Liver (tissue), 8 donors: ENCODE measurements at regions not wholly inside any gene's neighbourhood (a gene's known extent, or its start where the extent isn't known, plus 50 kb on each side); places are given as distances from the start of the nearest gene placed in this dataset.

Experiments
- DNase-seq: peaks from one replicate; pipeline ENCODE4 v3.0.0-alpha.2; 2017; ENCODE audit warnings: low spot score
- H3K27ac ChIP-seq, 2 donors: one replicate each; pipeline ENCODE4 v1.7.0; 2013; ENCODE audit warnings: inconsistent platforms in 2 of 2, low read length in 2 of 2, control low read depth in 1 of 2, low read depth in 1 of 2, mild to moderate bottlenecking in 1 of 2
- H3K27me3 ChIP-seq, 4 donors: one replicate each; pipeline versions ENCODE4 v1.6.1 to v1.7.0; 2013; ENCODE audit warnings: low read length in 3 of 4, inconsistent platforms in 1 of 4, mild to moderate bottlenecking in 1 of 4, moderate library complexity in 1 of 4; ENCODE audit not compliant: control insufficient read depth in 4 of 4, insufficient read depth in 4 of 4
- H3K36me3 ChIP-seq, 4 donors: one replicate each; pipeline versions ENCODE4 v1.6.1 to v1.7.0; 2013; ENCODE audit warnings: low read length in 3 of 4, mild to moderate bottlenecking in 3 of 4, low read depth in 1 of 4, moderate library complexity in 1 of 4; ENCODE audit not compliant: control insufficient read depth in 4 of 4, insufficient read depth in 3 of 4
- H3K4me1 ChIP-seq, 4 donors: one replicate each; pipeline versions ENCODE4 v1.6.1 to v1.7.0; 2013; ENCODE audit warnings: low read length in 3 of 4, mild to moderate bottlenecking in 3 of 4, moderate library complexity in 1 of 4; ENCODE audit not compliant: control insufficient read depth in 4 of 4, insufficient read depth in 4 of 4
- H3K4me3 ChIP-seq, 3 donors: one replicate each; pipeline versions ENCODE4 v1.6.1 to v1.7.0; 2013; ENCODE audit warnings: low read length in 3 of 3, control low read depth in 1 of 3, low read depth in 1 of 3, mild to moderate bottlenecking in 1 of 3
- H3K9ac ChIP-seq, 2 donors: one replicate each; pipeline ENCODE4 v1.7.0; 2013; ENCODE audit warnings: low read length in 2 of 2, mild to moderate bottlenecking in 2 of 2, moderate library complexity in 2 of 2, control low read depth in 1 of 2, low read depth in 1 of 2
- H3K9me3 ChIP-seq, 4 donors: one replicate each; pipeline versions ENCODE4 v1.6.1 to v1.7.0; 2013; ENCODE audit warnings: low read length in 3 of 4; ENCODE audit not compliant: control insufficient read depth in 4 of 4
- ATF3 ChIP-seq: IDR thresholded peaks from 2 replicates; pipeline ENCODE4 v1.6.1; 2016; ENCODE audit warnings: antibody characterized with exemption
- EGR1 ChIP-seq, 2 donors: IDR thresholded peaks; 2 replicates each; pipeline ENCODE4 v1.6.1; 2016 to 2018; ENCODE audit warnings: antibody characterized with exemption in 2 of 2, low read depth in 2 of 2
- FOXA1 ChIP-seq: IDR thresholded peaks from 2 replicates; pipeline ENCODE4 v1.6.1; 2016; ENCODE audit warnings: antibody characterized with exemption
- FOXA2 ChIP-seq: IDR thresholded peaks from 2 replicates; pipeline ENCODE4 v1.6.1; 2016; ENCODE audit warnings: antibody characterized with exemption
- GABPA ChIP-seq, 2 donors: IDR thresholded peaks in 1 of 2; conservative IDR thresholded peaks in 1 of 2; 2 replicates each; pipeline ENCODE4 v1.6.1; 2016; ENCODE audit warnings: antibody characterized with exemption in 2 of 2, mild to moderate bottlenecking in 1 of 2, moderate library complexity in 1 of 2
- HNF4A ChIP-seq, 2 donors: conservative IDR thresholded peaks; 2 replicates each; pipeline ENCODE4 v1.6.1; 2016; ENCODE audit warnings: antibody characterized with exemption in 2 of 2, mild to moderate bottlenecking in 2 of 2
- HNF4G ChIP-seq: IDR thresholded peaks from 2 replicates; pipeline ENCODE4 v1.6.1; 2016; ENCODE audit warnings: antibody characterized with exemption
- JUND ChIP-seq, 2 donors: IDR thresholded peaks; 2 replicates each; pipeline ENCODE4 v1.6.1; 2016; ENCODE audit warnings: antibody characterized with exemption in 2 of 2
- MAX ChIP-seq: IDR thresholded peaks from 2 replicates; pipeline ENCODE4 v1.6.1; 2016; ENCODE audit warnings: antibody characterized with exemption
- NR2F2 ChIP-seq: IDR thresholded peaks from 2 replicates; pipeline ENCODE4 v1.6.1; 2016; ENCODE audit warnings: antibody characterized with exemption
- RAD21 ChIP-seq, 2 donors: IDR thresholded peaks; 2 replicates each; pipeline ENCODE4 v1.6.1; 2016; ENCODE audit warnings: antibody characterized with exemption in 2 of 2, mild to moderate bottlenecking in 2 of 2
- REST ChIP-seq: IDR thresholded peaks from 2 replicates; pipeline ENCODE4 v1.6.1; 2016; ENCODE audit warnings: antibody characterized with exemption, mild to moderate bottlenecking
- RXRA ChIP-seq, 2 donors: IDR thresholded peaks; 2 replicates each; pipeline ENCODE4 v1.6.1; 2017 to 2018; ENCODE audit warnings: antibody characterized with exemption in 2 of 2, mild to moderate bottlenecking in 1 of 2
- SP1 ChIP-seq: IDR thresholded peaks from 2 replicates; pipeline ENCODE4 v1.6.1; 2018; ENCODE audit warnings: antibody characterized with exemption, mild to moderate bottlenecking
- TAF1 ChIP-seq: conservative IDR thresholded peaks from 2 replicates; pipeline ENCODE4 v1.6.1; 2016; ENCODE audit warnings: antibody characterized with exemption, mild to moderate bottlenecking
- YY1 ChIP-seq: IDR thresholded peaks from 2 replicates; pipeline ENCODE4 v1.6.1; 2016; ENCODE audit warnings: antibody characterized with exemption, mild to moderate bottlenecking
- ZBTB33 ChIP-seq: IDR thresholded peaks from 2 replicates; pipeline ENCODE4 v1.6.1; 2016; ENCODE audit warnings: antibody characterized with exemption
- WGBS: extraction: QIAGEN DNeasy Blood & Tissue Kit; methylation state at CpG from one replicate; pipeline ENCODE4 v1.1.7; 2013; 5-methylcytosine and 5-hydroxymethylcytosine counted together
- TF ChIP-seq, protein P1 (sequence below): fragments of 150-350 bp; IDR thresholded peaks from 2 replicates; pipeline ENCODE4 v1.5.1; 2017; ENCODE audit warnings: improper control_type of control experiment, low read depth, low read length; ENCODE audit not compliant: missing input control
- donor health status: healthy.
- donor health status: healthy.
- donor health status: healthy.
- donor health status: healthy.
- donor health status: healthy.

- WGBS, result 42% methylated on average over 1 of the region's 1 CpG
- H3K27me3 ChIP-seq, result no peaks in the 10 kb centered on the region
- no peaks in the 10 kb centered on the region for H3K9me3 ChIP-seq
- H3K4me1 ChIP-seq, result peaks cover 0 to 2% (median 0%) of the 10 kb centered on the region in 4 donors
- TF ChIP-seq GABPA (IDR thresholded peaks at IDR 0.05 in 1 of 2, conservative IDR thresholded peaks at IDR 0.05 in 1 of 2), result no peak
- no peak for TF ChIP-seq FOXA2
- TF ChIP-seq TAF1, result no peak
- TF ChIP-seq RAD21 (IDR thresholded peaks at IDR 0.05), result no peak
- TF ChIP-seq EGR1 (IDR thresholded peaks at IDR 0.05; ENCODE audit: low read depth in 2 of 2), result no peak
- TF ChIP-seq RXRA (IDR thresholded peaks at IDR 0.05), result no peak
- TF ChIP-seq, protein P1, sequence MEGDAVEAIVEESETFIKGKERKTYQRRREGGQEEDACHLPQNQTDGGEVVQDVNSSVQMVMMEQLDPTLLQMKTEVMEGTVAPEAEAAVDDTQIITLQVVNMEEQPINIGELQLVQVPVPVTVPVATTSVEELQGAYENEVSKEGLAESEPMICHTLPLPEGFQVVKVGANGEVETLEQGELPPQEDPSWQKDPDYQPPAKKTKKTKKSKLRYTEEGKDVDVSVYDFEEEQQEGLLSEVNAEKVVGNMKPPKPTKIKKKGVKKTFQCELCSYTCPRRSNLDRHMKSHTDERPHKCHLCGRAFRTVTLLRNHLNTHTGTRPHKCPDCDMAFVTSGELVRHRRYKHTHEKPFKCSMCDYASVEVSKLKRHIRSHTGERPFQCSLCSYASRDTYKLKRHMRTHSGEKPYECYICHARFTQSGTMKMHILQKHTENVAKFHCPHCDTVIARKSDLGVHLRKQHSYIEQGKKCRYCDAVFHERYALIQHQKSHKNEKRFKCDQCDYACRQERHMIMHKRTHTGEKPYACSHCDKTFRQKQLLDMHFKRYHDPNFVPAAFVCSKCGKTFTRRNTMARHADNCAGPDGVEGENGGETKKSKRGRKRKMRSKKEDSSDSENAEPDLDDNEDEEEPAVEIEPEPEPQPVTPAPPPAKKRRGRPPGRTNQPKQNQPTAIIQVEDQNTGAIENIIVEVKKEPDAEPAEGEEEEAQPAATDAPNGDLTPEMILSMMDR, result no peak
- TF ChIP-seq FOXA1, result no peak
- TF ChIP-seq MAX, result no peak
- no peak for TF ChIP-seq JUND (IDR thresholded peaks at IDR 0.05)
- TF ChIP-seq ATF3, result no peak
- no peak for TF ChIP-seq REST
- no peak for TF ChIP-seq ZBTB33
- no peak for TF ChIP-seq SP1
- TF ChIP-seq HNF4G, result no peak
- no peak for TF ChIP-seq NR2F2
- no peak for TF ChIP-seq YY1
- TF ChIP-seq HNF4A (conservative IDR thresholded peaks at IDR 0.05), result no peak
- H3K27ac ChIP-seq, result no peak overlapping the region
- no peak overlapping the region for H3K9ac ChIP-seq
- no peak for DNase-seq
- H3K4me3 ChIP-seq, result no peak overlapping the region
- H3K36me3 ChIP-seq, result no peaks in the 10 kb centered on the region
Observed at GRCh38 chr14:51367600-51367931, 127.5 kb downstream of the TMX1 start.

GRCh38 chr14:51368721-51369163, 128.7 kb downstream of the TMX1 start:
- Histone ChIP-seq H3K27me3 (no peaks in the 10 kb centered on the region), H3K4me3 (no peak overlapping the region), H3K4me1 (peaks cover 0 to 2% (median 0%) of the 10 kb centered on the region in 4 donors), H3K27ac (no peak overlapping the region), H3K36me3 (no peaks in the 10 kb centered on the region), H3K9ac (no peak overlapping the region), H3K9me3 (no peaks in the 10 kb centered on the region)
- no peak for DNase-seq
- TF ChIP-seq ZBTB33, result no peak
- no peak for TF ChIP-seq JUND (IDR thresholded peaks at IDR 0.05)
- TF ChIP-seq HNF4G, result no peak
- no peak for TF ChIP-seq EGR1 (IDR thresholded peaks at IDR 0.05; ENCODE audit: low read depth in 2 of 2)
- TF ChIP-seq FOXA2, result no peak
- TF ChIP-seq MAX, result no peak
- WGBS, result 77% methylated on average over 6 of the region's 6 CpGs
